BE2C (cell line): ENCODE measurements at regions not wholly inside any gene's neighbourhood (a gene's known extent, or its start where the extent isn't known, plus 50 kb on each side); places are given as distances from the start of the nearest gene placed in this dataset.

ENCODE experiments used
- DNase-seq: peaks from one replicate; pipeline ENCODE4 v3.0.0-alpha.2; 2020
- H3K27me3 ChIP-seq: fragments of 250-450 bp; sonication (Bioruptor Pico); 2 replicates; pipeline ENCODE4 v1.5.1; 2020; ENCODE audit warnings: mild to moderate bottlenecking
- H3K36me3 ChIP-seq: fragments of 250-450 bp; sonication (Bioruptor Pico); 2 replicates; pipeline ENCODE4 v1.5.1; 2020; ENCODE audit warnings: mild to moderate bottlenecking
- H3K4me1 ChIP-seq: fragments of 250-450 bp; sonication (Bioruptor Pico); 2 replicates; pipeline ENCODE4 v1.5.1; 2020
- H3K4me3 ChIP-seq: 2 replicates; pipeline ENCODE4 v1.5.1; 2011; ENCODE audit warnings: low read depth, low read length
- H3K9me3 ChIP-seq: fragments of 250-450 bp; sonication (Bioruptor Pico); 2 replicates; pipeline ENCODE4 v1.5.1; 2020
- CTCF ChIP-seq: IDR thresholded peaks from 2 replicates; pipeline ENCODE4 v1.5.1; 2012; ENCODE audit warnings: mild to moderate bottlenecking, low read depth, low read length

- no peak for DNase-seq
- H3K4me3 ChIP-seq, result no peak overlapping the region
- H3K9me3 ChIP-seq, result no peaks in the 10 kb centered on the region
- no peak for TF ChIP-seq CTCF
- H3K4me1 ChIP-seq, result no peaks in the 10 kb centered on the region
- H3K36me3 ChIP-seq, result no peaks in the 10 kb centered on the region
- no peaks in the 10 kb centered on the region for H3K27me3 ChIP-seq
Measured at GRCh38 chr3:67311440-67311839, 313.3 kb downstream of the KBTBD8 start.

GRCh38 chr3:67312155-67312554 is 314.0 kb downstream of the KBTBD8 start:
- DNase-seq, result no peak
- TF ChIP-seq CTCF, result no peak
- H3K27me3 ChIP-seq, result no peaks in the 10 kb centered on the region
- H3K36me3 ChIP-seq, result no peaks in the 10 kb centered on the region
- H3K9me3 ChIP-seq, result no peaks in the 10 kb centered on the region
- no peaks in the 10 kb centered on the region for H3K4me1 ChIP-seq
- no peak overlapping the region for H3K4me3 ChIP-seq

- Histone ChIP-seq H3K36me3 (no peaks in the 10 kb centered on the region), H3K4me1 (no peaks in the 10 kb centered on the region), H3K4me3 (no peak overlapping the region), H3K27me3 (no peaks in the 10 kb centered on the region), H3K9me3 (no peaks in the 10 kb centered on the region)
- no peak for TF ChIP-seq CTCF
- no peak for DNase-seq
Measured at GRCh38 chr3:67318162-67318561, 320.1 kb downstream of the KBTBD8 start.

GRCh38 chr3:67324554-67324953 is 326.4 kb downstream of the KBTBD8 start:
- TF ChIP-seq CTCF, result no peak
- Histone ChIP-seq H3K27me3 (no peaks in the 10 kb centered on the region), H3K36me3 (no peaks in the 10 kb centered on the region), H3K4me1 (no peaks in the 10 kb centered on the region), H3K4me3 (no peak overlapping the region), H3K9me3 (no peaks in the 10 kb centered on the region)
- no peak for DNase-seq
